SU-DHL-6 (cell line): ENCODE measurements at regions not wholly inside any gene's neighbourhood (a gene's known extent, or its start where the extent isn't known, plus 50 kb on each side); places are given as distances from the start of the nearest gene placed in this dataset.

Experiments
- CTCF ChIP-seq: fragments of 200-600 bp; sonication (generic); IDR thresholded peaks from one replicate; pipeline ENCODE4 v1.5.1; 2017; ENCODE audit warnings: antibody characterized with exemption, mild to moderate bottlenecking, low read length, moderate library complexity; ENCODE audit not compliant: insufficient read depth, poor library complexity, severe bottlenecking
- EZH2phosphoT487 ChIP-seq: fragments of 200-600 bp; sonication (generic), shearing (Covaris generic); conservative IDR thresholded peaks from 2 replicates; pipeline ENCODE4 v1.6.1; 2018; ENCODE audit warnings: mild to moderate bottlenecking, antibody characterized with exemption, low read length, moderate library complexity, mixed read lengths

GRCh38 chr19:22517496-22518411 is 95.6 kb upstream of the ZNF98 start:
- TF ChIP-seq CTCF, result no peak
- no peak for TF ChIP-seq EZH2phosphoT487
